ENCODE measurements at regions not wholly inside any gene's neighbourhood (a gene's known extent, or its start where the extent isn't known, plus 50 kb on each side); places are given as distances from the start of the nearest gene placed in this dataset.
A peak's percentile ranks its signal among the peaks of the same experiment; 100 is the strongest.

DNA sequence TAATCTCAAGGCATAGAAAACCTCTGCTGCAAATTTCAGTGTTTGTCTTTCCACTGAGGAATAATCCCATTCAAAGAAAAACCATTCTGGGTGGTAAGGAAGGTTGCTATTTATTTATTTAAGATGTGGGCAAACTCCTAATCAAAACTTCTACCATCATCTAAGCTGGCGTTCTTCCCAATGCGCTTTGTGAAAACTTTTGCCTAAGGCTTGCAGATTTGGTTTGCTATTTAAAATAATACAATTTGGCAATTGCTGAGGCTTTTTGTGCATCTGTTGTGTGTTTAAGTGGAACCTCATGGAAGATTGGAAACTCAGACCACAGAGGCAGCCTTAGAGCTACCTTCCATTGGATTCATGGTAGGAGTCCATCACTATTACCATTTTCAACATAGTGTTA lies 309.0 kb downstream of the BLID start:
- H3K27me3 Mint-ChIP-seq (ENCODE audit: low read depth): no peaks in the 10 kb centered on the region
- peaks cover 10% of the 10 kb centered on the region for H3K4me1 Mint-ChIP-seq
- no peak overlapping the region for H3K4me3 Mint-ChIP-seq
- H3K9me3 Mint-ChIP-seq: peaks cover 5% of the 10 kb centered on the region
- no peak overlapping the region for H3K27ac Mint-ChIP-seq (ENCODE audit: unreplicated experiment)
- peaks cover 8% of the 10 kb centered on the region for H3K36me3 Mint-ChIP-seq (ENCODE audit: low read depth)
- TF ChIP-seq, protein P1, sequence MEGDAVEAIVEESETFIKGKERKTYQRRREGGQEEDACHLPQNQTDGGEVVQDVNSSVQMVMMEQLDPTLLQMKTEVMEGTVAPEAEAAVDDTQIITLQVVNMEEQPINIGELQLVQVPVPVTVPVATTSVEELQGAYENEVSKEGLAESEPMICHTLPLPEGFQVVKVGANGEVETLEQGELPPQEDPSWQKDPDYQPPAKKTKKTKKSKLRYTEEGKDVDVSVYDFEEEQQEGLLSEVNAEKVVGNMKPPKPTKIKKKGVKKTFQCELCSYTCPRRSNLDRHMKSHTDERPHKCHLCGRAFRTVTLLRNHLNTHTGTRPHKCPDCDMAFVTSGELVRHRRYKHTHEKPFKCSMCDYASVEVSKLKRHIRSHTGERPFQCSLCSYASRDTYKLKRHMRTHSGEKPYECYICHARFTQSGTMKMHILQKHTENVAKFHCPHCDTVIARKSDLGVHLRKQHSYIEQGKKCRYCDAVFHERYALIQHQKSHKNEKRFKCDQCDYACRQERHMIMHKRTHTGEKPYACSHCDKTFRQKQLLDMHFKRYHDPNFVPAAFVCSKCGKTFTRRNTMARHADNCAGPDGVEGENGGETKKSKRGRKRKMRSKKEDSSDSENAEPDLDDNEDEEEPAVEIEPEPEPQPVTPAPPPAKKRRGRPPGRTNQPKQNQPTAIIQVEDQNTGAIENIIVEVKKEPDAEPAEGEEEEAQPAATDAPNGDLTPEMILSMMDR (conservative IDR thresholded peaks at IDR 0.05): no peak
- no peak for DNase-seq (ENCODE audit: low read depth, low spot score)

DNA sequence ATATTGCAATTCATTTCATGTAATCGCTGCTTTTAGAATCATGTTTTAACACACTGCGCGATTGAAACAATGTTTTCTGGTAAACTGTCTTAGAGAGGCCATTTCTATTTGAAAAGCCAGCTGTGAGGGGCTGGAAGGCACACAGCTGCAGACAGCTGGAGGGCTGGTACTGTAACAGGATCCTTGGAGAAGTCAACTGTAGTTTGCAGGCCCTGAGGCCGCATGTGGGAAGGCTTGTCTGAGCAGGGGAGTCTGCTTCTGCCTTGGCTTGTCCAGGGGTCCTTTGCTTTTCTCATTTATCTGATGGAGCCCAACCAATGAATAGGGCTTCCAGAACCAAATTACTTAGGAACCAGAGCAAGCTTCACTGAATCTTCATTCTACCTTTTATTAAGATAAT lies 313.5 kb downstream of the BLID start:
- H3K4me3 Mint-ChIP-seq: no peak overlapping the region
- no peak for DNase-seq (ENCODE audit: low read depth, low spot score)
- TF ChIP-seq, protein P1 (conservative IDR thresholded peaks at IDR 0.05): no peak
- H3K27me3 Mint-ChIP-seq (ENCODE audit: low read depth): no peaks in the 10 kb centered on the region
- H3K27ac Mint-ChIP-seq (ENCODE audit: unreplicated experiment): no peak overlapping the region
- peaks cover 5% of the 10 kb centered on the region for H3K9me3 Mint-ChIP-seq
- peaks cover 32% of the 10 kb centered on the region for H3K4me1 Mint-ChIP-seq
- H3K36me3 Mint-ChIP-seq (ENCODE audit: low read depth): peaks cover 4% of the 10 kb centered on the region

DNA sequence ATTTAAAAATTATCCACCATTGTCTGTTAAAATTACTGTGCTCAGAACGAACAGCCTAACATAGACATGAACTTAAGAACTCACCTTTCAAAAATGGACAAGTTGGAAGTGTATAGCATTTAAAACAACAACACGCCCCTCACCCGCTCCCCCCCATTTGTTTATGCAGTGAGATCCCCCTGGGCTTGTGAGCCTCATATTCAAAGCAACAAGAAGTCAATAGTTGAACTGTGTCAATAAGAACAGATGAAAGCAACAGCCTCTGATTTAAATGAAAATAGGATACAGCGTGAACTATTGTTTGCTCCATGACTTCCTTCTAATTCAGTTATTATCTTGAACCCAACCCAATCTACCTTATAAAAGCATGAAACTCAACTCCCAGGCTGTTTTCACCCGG lies 314.2 kb downstream of the BLID start:
- peak overlapping the region; percentile 1 for H3K4me3 Mint-ChIP-seq
- H3K36me3 Mint-ChIP-seq (ENCODE audit: low read depth): peaks cover 4% of the 10 kb centered on the region
- H3K4me1 Mint-ChIP-seq: peaks cover 37% of the 10 kb centered on the region
- TF ChIP-seq, protein P1 (conservative IDR thresholded peaks at IDR 0.05): no peak
- H3K27ac Mint-ChIP-seq (ENCODE audit: unreplicated experiment): no peak overlapping the region
- H3K27me3 Mint-ChIP-seq (ENCODE audit: low read depth): no peaks in the 10 kb centered on the region
- peaks cover 5% of the 10 kb centered on the region for H3K9me3 Mint-ChIP-seq
- DNase-seq (ENCODE audit: low read depth, low spot score): no peak

DNA sequence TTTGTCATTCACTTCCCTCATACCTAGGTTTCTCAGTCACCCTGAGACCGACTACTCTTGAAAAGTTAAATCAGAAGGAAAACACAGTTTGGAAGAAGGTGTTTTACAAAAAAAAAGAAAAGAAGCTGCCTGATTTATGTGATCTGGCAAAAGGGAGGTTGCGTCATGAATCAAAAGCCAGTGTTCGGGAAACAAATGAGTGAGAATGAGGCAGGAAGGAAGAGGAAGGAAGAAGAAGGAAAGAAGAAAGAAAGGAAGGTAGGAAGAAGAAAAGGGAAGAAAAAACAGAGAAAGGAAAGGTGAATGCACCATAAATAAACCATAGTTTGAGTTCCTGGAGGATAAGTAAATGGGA lies 314.6 kb downstream of the BLID start:
- Mint-ChIP-seq H3K9me3 (peaks cover 5% of the 10 kb centered on the region), H3K4me3 (peak overlapping the region; percentile 58), H3K36me3 (ENCODE audit: low read depth) (peaks cover 4% of the 10 kb centered on the region), H3K27me3 (ENCODE audit: low read depth) (no peaks in the 10 kb centered on the region), H3K4me1 (peaks cover 37% of the 10 kb centered on the region), H3K27ac (ENCODE audit: unreplicated experiment) (peak overlapping the region; percentile 78)
- TF ChIP-seq, protein P1 (conservative IDR thresholded peaks at IDR 0.05): no peak
- DNase-seq (ENCODE audit: low read depth, low spot score): no peak

DNA sequence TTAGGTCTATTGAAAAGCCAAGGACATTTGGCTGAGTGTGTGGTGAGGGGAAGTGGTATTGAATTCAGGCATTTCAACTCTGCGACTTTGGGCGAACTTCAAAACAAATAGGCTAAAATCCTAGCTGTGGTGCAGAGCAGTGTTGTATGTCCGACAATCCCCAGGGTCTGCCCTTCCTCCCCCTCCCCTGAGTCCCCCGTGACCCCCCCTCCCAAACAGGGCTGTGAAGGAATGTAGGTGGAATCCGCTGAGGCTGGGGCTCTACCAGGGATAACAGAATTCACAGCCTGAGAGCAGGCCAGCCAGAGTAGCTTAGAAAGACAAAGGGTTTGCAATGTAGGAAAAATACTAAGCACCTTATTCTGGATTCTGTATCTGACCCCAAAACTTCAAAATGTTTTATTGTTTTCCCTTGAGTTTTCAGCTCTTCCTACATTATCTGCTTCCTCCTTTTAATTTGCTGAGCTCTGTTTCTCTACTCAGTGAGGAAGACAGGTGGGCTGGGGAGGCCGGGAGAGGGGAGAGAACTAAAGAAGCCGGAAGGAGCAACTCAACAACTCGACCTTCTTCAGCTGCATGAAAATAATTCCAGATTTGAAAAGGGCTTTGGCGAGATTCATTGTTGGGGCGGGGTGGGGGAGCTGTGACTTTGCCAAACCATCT lies 315.2 kb downstream of the BLID start:
- Mint-ChIP-seq H3K36me3 (ENCODE audit: low read depth) (peaks cover 4% of the 10 kb centered on the region), H3K27me3 (ENCODE audit: low read depth) (no peaks in the 10 kb centered on the region), H3K4me1 (peaks cover 39% of the 10 kb centered on the region), H3K4me3 (peak overlapping the region; percentile 58), H3K27ac (ENCODE audit: unreplicated experiment) (peak overlapping the region; percentile 78), H3K9me3 (peaks cover 5% of the 10 kb centered on the region)
- DNase-seq (ENCODE audit: low read depth, low spot score): no peak
- TF ChIP-seq, protein P1 (conservative IDR thresholded peaks at IDR 0.05): no peak
